GM10248 (cell line): ENCODE measurements at regions not wholly inside any gene's neighbourhood (a gene's known extent, or its start where the extent isn't known, plus 50 kb on each side); places are given as distances from the start of the nearest gene placed in this dataset.

Source experiments
- CTCF ChIA-PET: fragments of 300-600 bp; sonication (Branson Sonifier 250); formaldehyde crosslinking; extraction: SDS; loops from one replicate; lab custom pipeline; 2021; ENCODE audit warnings: antibody characterized with exemption; lab: Yijun Ruan, JAX
- POLR2A ChIA-PET: fragments of 350-650 bp; sonication (Branson Sonifier 250); formaldehyde crosslinking; extraction: SDS; loops from one replicate; lab custom pipeline; 2020; ENCODE audit warnings: antibody characterized with exemption; lab: Yijun Ruan, JAX
- DNase-seq: peaks from one replicate; pipeline ENCODE4 v3.0.0; 2012; ENCODE audit errors: extremely low spot score
- TF ChIP-seq, protein P1 (sequence below): IDR thresholded peaks from 2 replicates; pipeline ENCODE4 v1.5.1; 2012; ENCODE audit warnings: mild to moderate bottlenecking, low read depth; ENCODE audit errors: extremely low read depth, missing control alignments, control extremely low read depth

- DNase-seq: no peak
- CTCF ChIA-PET: interaction anchor here (1.0 to 1.5 kb wide), 2 partner anchors 10 to 12 kb away, joined by 3 read pairs; no protein-coding TSS in a partner anchor
- POLR2A ChIA-PET: no interaction called here
- TF ChIP-seq, protein P1, sequence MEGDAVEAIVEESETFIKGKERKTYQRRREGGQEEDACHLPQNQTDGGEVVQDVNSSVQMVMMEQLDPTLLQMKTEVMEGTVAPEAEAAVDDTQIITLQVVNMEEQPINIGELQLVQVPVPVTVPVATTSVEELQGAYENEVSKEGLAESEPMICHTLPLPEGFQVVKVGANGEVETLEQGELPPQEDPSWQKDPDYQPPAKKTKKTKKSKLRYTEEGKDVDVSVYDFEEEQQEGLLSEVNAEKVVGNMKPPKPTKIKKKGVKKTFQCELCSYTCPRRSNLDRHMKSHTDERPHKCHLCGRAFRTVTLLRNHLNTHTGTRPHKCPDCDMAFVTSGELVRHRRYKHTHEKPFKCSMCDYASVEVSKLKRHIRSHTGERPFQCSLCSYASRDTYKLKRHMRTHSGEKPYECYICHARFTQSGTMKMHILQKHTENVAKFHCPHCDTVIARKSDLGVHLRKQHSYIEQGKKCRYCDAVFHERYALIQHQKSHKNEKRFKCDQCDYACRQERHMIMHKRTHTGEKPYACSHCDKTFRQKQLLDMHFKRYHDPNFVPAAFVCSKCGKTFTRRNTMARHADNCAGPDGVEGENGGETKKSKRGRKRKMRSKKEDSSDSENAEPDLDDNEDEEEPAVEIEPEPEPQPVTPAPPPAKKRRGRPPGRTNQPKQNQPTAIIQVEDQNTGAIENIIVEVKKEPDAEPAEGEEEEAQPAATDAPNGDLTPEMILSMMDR: no peak
Observed at GRCh38 chr22:27431081-27431480, 370.5 kb downstream of the MN1 start.

- CTCF ChIA-PET: interaction anchor here (1.0 to 1.5 kb wide), 2 partner anchors 9 to 13 kb away, joined by 3 read pairs; no protein-coding TSS in a partner anchor
- TF ChIP-seq, protein P1: no peak
- POLR2A ChIA-PET: no interaction called here
- DNase-seq: no peak
Observed at GRCh38 chr22:27431896-27432295, 369.7 kb downstream of the MN1 start.

DNA sequence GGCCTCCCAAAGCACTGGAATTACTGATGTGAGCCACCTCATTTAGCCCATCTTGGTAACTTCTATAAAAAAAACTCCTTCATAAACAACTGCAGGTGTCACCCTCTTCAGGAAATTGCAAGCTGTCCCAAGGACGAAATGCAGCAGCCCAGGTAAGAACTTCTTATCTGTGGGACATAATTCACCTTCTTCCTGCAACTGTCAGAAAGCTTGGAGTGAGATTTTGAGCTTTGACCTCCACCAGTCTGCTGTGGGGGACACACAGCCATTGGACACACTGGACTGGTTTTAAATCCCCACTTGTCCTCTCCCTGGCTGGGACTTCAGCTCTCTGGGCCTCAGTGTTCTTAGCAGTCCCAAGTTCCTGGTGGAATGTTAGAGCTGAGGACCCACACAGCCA, 368.5 kb downstream of the MN1 start:
- DNase-seq: no peak
- TF ChIP-seq, protein P1: no peak
- POLR2A ChIA-PET: no interaction called here
- CTCF ChIA-PET: no interaction called here

DNA sequence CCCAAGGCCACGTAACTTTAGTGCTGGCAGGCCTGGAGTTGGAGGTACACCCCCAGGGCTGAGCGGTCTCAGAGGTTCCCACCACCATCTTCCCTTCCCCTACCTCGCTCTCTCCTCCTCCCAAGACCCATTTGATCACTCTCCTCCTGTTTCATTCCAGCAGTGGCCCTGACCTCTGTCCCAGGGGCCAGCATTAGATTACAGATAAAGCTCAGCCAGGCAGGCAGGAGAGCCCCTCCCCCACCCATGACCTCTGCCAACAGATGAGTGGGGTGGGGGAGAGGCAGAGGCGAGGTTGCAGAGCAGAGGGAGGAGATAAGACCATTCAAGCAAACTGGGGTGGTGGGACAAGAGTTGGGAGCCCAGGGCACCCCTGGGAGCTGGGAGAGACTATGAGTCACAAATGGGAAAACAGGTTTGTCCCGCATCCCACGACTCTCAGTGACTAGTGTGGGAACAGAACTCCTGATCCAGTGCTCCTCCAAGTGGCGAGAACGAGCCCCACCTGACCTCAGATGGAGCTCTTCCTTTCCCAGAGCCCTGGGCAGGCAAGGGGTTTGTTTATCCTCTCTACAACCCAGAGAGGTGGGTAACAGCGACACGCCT, 367.9 kb downstream of the MN1 start:
- DNase-seq: no peak
- ChIA-PET POLR2A (no interaction called here), CTCF (no interaction called here)
- TF ChIP-seq, protein P1: no peak

DNA sequence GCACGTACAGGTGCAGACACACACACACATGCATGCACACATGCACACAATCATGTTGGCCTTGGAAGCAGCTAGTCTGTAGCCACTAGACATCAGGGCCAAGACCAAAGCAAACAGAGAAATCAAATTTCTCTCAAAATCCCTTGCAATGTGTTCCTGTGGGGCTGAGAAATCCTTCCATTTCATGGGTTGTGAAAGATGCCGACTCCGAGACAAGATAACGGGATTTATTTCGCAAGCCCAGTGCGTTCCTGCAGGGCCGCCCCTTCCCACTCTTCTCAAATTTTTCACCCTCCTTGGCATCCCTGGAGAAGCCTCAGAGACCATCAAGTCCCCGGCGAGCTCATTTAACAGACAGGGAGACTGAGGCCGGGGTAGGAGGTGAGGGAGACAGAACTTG, 366.7 kb downstream of the MN1 start:
- POLR2A ChIA-PET: no interaction called here
- no peak for DNase-seq
- CTCF ChIA-PET: no interaction called here
- TF ChIP-seq, protein P1: no peak

- TF ChIP-seq, protein P1: no peak
- DNase-seq: no peak
- CTCF ChIA-PET: no interaction called here
- POLR2A ChIA-PET: no interaction called here
Observed at GRCh38 chr22:27435844-27436576, 365.5 kb downstream of the MN1 start.
